ENCODE measurements at regions not wholly inside any gene's neighbourhood (a gene's known extent, or its start where the extent isn't known, plus 50 kb on each side); places are given as distances from the start of the nearest gene placed in this dataset.
"Not testable (repeated sequence)": the region's sequence is repeated elsewhere in the genome, so short reads cannot be mapped to it uniquely, and the experiment has no call there.

- Histone ChIP-seq H3K4me3 (ENCODE audit: low read length) (no peak overlapping the region), H3K9me2 (replicated peaks; ENCODE audit: control insufficient read depth, low read length) (no peaks in the 10 kb centered on the region), H3K4me1 (ENCODE audit: control insufficient read depth, low read length) (peaks cover 3% of the 10 kb centered on the region; the same call in 1 of the 2 replicates), H3K27ac (ENCODE audit: low read depth, low read length) (no peak overlapping the region), H3K9me3 (ENCODE audit: control insufficient read depth, insufficient read depth, low read length) (peaks cover 8% of the 10 kb centered on the region; the same call in 1 of the 2 replicates), H3K79me2 (ENCODE audit: control insufficient read depth, low read length) (no peaks in the 10 kb centered on the region), H3K27me3 (ENCODE audit: control insufficient read depth, low read length) (no peaks in the 10 kb centered on the region), H4K20me1 (ENCODE audit: control insufficient read depth, insufficient read depth, low read depth, low read length) (no peaks in the 10 kb centered on the region), H3K36me3 (ENCODE audit: control insufficient read depth, low read length) (no peaks in the 10 kb centered on the region), H3K4me2 (ENCODE audit: low read length) (no peak overlapping the region), H3F3A (ENCODE audit: control insufficient read depth, insufficient read depth) (no peaks in the 10 kb centered on the region)
- TF ChIP-seq EZH2phosphoT487 (IDR thresholded peaks at IDR 0.05; ENCODE audit: borderline replicate concordance, low read length) (no peak), CTCF (IDR thresholded peaks at IDR 0.05; ENCODE audit: low read depth, low read length, poor library complexity, severe bottlenecking) (no peak)
Measured at GRCh38 chr20:40953856-40954255, 74.8 kb upstream of the TOP1 start.

- H3K79me2 ChIP-seq (ENCODE audit: control insufficient read depth, low read length): no peaks in the 10 kb centered on the region
- peaks cover 8% of the 10 kb centered on the region; the same call in 1 of the 2 replicates for H3K9me3 ChIP-seq (ENCODE audit: control insufficient read depth, insufficient read depth, low read length)
- H3K4me2 ChIP-seq (ENCODE audit: low read length): no peak overlapping the region
- no peaks in the 10 kb centered on the region for H3K36me3 ChIP-seq (ENCODE audit: control insufficient read depth, low read length)
- TF ChIP-seq EZH2phosphoT487 (IDR thresholded peaks at IDR 0.05; ENCODE audit: borderline replicate concordance, low read length): no peak
- no peak for TF ChIP-seq CTCF (IDR thresholded peaks at IDR 0.05; ENCODE audit: low read depth, low read length, poor library complexity, severe bottlenecking)
- no peak overlapping the region for H3K4me3 ChIP-seq (ENCODE audit: low read length)
- no peaks in the 10 kb centered on the region for H3K27me3 ChIP-seq (ENCODE audit: control insufficient read depth, low read length)
- H3F3A ChIP-seq (ENCODE audit: control insufficient read depth, insufficient read depth): no peaks in the 10 kb centered on the region
- no peaks in the 10 kb centered on the region for H4K20me1 ChIP-seq (ENCODE audit: control insufficient read depth, insufficient read depth, low read depth, low read length)
- peaks cover 3% of the 10 kb centered on the region; the same call in 1 of the 2 replicates for H3K4me1 ChIP-seq (ENCODE audit: control insufficient read depth, low read length)
- H3K9me2 ChIP-seq (replicated peaks; ENCODE audit: control insufficient read depth, low read length): no peaks in the 10 kb centered on the region
- H3K27ac ChIP-seq (ENCODE audit: low read depth, low read length): no peak overlapping the region
Measured at GRCh38 chr20:40954521-40955165, 74.0 kb upstream of the TOP1 start.

GRCh38 chr20:40955326-40955725 lies 73.3 kb upstream of the TOP1 start:
- no peaks in the 10 kb centered on the region for H4K20me1 ChIP-seq (ENCODE audit: control insufficient read depth, insufficient read depth, low read depth, low read length)
- no peaks in the 10 kb centered on the region for H3K36me3 ChIP-seq (ENCODE audit: control insufficient read depth, low read length)
- no peak overlapping the region for H3K4me3 ChIP-seq (ENCODE audit: low read length)
- no peaks in the 10 kb centered on the region for H3K27me3 ChIP-seq (ENCODE audit: control insufficient read depth, low read length)
- H3K9me3 ChIP-seq (ENCODE audit: control insufficient read depth, insufficient read depth, low read length): peaks cover 8% of the 10 kb centered on the region; the same call in 1 of the 2 replicates
- no peak overlapping the region for H3K27ac ChIP-seq (ENCODE audit: low read depth, low read length)
- H3K79me2 ChIP-seq (ENCODE audit: control insufficient read depth, low read length): no peaks in the 10 kb centered on the region
- no peak for TF ChIP-seq EZH2phosphoT487 (IDR thresholded peaks at IDR 0.05; ENCODE audit: borderline replicate concordance, low read length)
- no peak for TF ChIP-seq CTCF (IDR thresholded peaks at IDR 0.05; ENCODE audit: low read depth, low read length, poor library complexity, severe bottlenecking)
- peaks cover 3% of the 10 kb centered on the region; the same call in 1 of the 2 replicates for H3K4me1 ChIP-seq (ENCODE audit: control insufficient read depth, low read length)
- no peaks in the 10 kb centered on the region for H3K9me2 ChIP-seq (replicated peaks; ENCODE audit: control insufficient read depth, low read length)
- no peak overlapping the region for H3K4me2 ChIP-seq (ENCODE audit: low read length)
- H3F3A ChIP-seq (ENCODE audit: control insufficient read depth, insufficient read depth): no peaks in the 10 kb centered on the region

GRCh38 chr20:40955826-40956225 lies 72.8 kb upstream of the TOP1 start:
- H3K9me2 ChIP-seq (replicated peaks; ENCODE audit: control insufficient read depth, low read length); H3K4me2 ChIP-seq (ENCODE audit: low read length); H3K4me1 ChIP-seq (ENCODE audit: control insufficient read depth, low read length); H3K27ac ChIP-seq (ENCODE audit: low read depth, low read length); H3K4me3 ChIP-seq (ENCODE audit: low read length); H4K20me1 ChIP-seq (ENCODE audit: control insufficient read depth, insufficient read depth, low read depth, low read length); H3F3A ChIP-seq (ENCODE audit: control insufficient read depth, insufficient read depth); H3K9me3 ChIP-seq (ENCODE audit: control insufficient read depth, insufficient read depth, low read length); H3K36me3 ChIP-seq (ENCODE audit: control insufficient read depth, low read length); H3K27me3 ChIP-seq (ENCODE audit: control insufficient read depth, low read length); H3K79me2 ChIP-seq (ENCODE audit: control insufficient read depth, low read length): not testable (repeated sequence)
